GF-D8 (cell line): ENCODE measurements at regions not wholly inside any gene's neighbourhood (a gene's known extent, or its start where the extent isn't known, plus 50 kb on each side); places are given as distances from the start of the nearest gene placed in this dataset.
"Not testable (repeated sequence)": the region's sequence is repeated elsewhere in the genome, so short reads cannot be mapped to it uniquely, and the experiment has no call there.

Experiments used
- DNase-seq: peaks from one replicate; lab custom pipeline; 2025; lab: John Stamatoyannopoulos, UW

DNA sequence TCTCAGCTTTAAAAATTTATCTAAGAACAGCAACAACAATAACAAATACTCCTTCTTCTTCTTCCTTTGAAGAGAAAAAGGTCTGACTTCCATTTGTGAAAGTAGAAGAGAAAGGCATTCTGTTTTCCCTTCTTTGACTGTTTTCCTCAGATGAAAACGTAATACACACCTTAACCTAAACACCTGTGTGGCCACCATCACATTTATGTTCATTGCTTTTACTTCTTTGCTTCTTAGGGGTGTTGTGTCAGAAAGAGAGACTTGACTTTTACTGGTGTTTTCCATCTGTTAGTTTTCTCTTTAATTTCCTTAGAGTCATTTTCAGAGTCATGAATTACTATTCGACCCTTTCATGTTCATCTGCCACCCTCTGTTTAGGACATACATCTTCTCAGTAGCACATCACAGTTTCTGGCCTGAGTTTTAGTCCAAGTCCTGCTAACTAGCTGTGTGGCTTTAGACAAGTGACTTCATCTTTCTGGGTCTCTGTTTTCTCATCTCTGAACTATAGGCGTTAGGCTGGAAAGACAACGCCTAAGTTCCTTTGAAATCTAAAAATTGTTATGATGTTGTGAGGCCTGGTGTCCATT lies 283.8 kb downstream of the GATA3 start:
- DNase-seq = no peak

DNA sequence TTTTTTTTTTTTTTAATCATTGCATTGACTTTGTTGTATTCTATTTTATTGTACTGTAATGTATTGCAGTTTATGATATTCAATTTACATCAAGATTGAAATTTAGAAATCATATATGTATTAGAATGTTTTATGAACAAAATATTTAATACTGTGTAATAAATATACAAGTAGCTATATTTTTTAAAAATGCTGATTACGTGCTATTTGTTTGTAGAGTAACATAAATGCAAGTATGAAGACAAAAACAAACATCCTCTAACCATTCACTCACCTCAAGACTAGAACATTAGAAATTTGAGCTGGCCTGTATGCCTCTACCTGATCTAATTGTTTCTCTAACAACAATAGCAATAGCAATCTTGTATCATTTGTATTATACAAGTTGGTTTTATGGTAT lies 290.3 kb downstream of the GATA3 start:
- no peak for DNase-seq

- no peak for DNase-seq
Measured at GRCh38 chr10:8346861-8347260, 292.4 kb downstream of the GATA3 start.

- DNase-seq = not testable (repeated sequence)
Measured at GRCh38 chr10:8347614-8348013, 293.1 kb downstream of the GATA3 start.

GRCh38 chr10:8349610-8350249 lies 295.2 kb downstream of the GATA3 start:
- no peak for DNase-seq

DNA sequence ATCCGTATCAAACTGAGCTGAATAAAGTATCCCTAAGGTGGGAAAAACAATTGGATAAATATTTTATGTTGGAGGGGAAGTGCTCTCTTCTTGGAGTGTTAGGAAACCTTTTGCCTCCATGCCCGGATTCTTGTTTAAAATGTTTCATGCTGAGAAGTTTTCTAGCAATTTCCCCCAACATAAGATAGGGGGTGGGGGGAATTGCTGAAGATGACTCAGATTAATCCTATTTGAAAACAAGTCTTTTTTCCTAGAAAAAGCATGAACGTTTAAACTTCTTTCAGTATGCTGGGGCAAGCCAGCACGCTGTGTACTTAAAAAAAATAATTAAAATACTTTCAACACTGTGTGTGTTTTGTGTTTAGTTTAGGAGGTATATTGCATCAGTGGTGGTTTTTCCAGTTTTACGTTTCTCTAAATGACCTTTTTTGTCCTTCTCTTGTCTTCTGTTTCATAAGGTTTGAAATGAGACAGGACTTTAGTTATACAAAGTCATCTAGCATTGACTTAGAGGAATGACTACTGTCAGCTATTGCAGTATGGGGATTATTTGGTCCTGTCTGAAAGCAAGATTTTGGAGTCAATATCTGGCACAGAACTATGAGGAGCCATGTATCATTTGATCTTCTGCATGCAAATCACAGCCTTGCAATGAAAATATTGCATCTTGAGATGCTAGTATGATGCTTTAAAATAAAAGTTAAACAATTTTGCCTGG lies 295.9 kb downstream of the GATA3 start:
- DNase-seq = no peak

- DNase-seq = no peak
Measured at GRCh38 chr10:8352171-8353075, 297.9 kb downstream of the GATA3 start.

- no peak for DNase-seq
Measured at GRCh38 chr10:8356283-8356682, 301.8 kb downstream of the GATA3 start.

GRCh38 chr10:8359467-8359866 lies 305.0 kb downstream of the GATA3 start:
- no peak for DNase-seq

DNA sequence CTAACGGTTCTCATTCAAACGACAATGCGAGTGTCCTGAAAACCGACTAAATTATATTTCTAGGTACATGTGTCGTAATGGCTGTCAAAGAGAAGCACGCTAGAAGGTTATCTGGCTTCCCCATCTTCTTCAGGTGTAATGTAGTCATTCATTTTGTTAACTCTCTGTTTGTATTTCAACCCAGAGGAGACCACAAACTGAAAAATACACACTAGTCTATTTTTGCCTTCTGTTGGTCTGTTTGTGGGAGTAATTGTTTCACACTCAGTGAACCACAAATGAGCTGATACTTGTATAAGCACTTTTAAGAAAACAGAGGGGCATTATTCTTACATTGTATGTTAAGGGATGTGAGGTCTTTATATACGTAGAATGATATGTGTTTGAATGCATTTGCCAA lies 305.9 kb downstream of the GATA3 start:
- DNase-seq = no peak

- no peak for DNase-seq
Measured at GRCh38 chr10:8360814-8361509, 306.5 kb downstream of the GATA3 start.

DNA sequence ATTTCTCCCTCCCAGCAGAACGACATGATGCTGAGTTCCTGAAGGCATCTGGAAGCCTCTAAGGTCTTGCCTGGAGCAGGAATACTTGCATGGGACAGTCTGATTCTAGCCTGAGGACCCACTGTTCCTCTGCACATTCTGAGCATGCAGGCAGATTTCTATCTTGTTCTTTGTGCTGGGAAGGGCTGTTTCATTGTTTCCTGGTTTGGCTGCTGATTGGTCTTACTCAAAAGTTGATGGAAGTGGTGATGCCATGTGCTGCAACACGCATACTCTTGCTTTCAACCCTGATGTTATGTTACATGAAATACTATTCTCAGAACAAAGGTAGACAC lies 307.0 kb downstream of the GATA3 start:
- DNase-seq = no peak

DNA sequence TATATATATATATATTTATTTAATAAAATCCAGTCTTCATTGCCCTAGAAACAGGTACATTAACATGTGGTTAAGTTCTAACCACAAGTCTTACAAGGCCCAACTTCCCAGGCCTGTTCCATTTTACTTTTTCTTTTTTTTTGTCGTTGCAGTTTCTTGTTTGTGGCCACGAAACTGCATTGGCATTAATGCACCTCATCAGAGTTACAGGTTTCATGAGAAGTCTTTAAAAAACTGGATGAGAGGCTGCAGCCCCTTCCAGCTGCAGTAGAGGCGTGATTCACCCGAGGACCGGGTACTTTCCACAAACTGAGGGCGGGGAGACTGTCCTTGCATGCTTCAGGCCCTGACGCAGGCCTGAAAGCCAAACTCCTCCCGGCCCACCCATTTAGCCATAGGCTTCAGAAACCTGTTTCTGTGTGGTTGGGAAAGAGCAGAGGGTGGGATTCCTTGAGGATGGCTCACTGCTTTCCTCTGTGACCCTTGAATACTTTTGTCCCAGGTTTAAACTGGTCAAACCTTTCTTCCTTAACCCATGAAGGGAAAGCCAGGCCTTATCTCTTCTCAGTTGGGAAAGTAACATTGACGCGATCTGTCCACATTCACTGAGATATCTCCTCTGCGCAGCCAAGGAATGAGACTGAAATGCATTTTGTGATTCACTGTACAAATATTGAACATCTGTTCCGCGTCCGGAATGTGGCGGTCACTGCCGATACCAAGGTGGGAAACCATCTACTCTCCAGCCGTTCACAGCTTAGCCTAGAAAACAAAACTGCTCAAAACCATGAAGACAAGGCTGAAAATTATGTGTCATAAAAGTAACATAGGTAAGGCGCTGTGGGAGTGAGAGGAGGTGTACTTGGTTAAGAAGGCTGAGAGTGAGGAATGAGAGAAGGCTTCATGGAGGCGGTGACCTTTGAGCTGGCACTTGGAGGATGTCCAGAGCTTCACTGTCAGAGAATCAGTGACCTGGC lies 311.7 kb downstream of the GATA3 start:
- no peak for DNase-seq

DNA sequence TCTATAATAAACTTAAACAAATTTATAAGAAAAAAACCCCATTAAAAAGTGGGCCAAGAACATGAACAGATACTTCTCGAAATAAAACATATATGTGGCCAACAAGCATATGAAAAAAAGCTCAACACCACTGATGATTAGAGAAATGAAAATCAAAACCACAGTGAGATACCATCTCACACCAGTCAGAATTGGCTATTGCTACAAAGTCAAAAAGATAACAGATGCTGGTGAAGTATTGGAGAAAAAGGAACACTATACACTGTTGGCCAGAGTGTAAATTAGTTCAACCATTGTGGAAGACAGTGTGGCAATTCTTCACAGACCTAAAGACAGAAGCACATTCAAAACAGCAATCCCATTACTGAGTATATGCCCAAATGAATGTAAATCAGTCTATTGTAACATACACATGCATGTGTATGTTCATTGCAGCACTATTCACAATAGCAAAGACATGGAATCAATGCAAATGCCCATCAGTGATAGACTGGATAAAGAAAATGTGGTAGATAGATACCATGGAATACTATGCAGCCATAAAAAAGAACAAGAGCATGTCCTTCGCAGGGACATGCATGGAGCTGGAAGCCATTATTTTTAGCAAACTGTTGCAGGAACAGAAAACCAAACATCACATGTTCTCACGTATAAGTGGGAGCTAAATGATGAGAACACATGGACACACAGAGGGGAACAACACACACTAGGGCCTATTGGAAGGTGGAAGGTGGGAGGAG lies 313.4 kb downstream of the GATA3 start:
- not testable (repeated sequence) for DNase-seq

DNA sequence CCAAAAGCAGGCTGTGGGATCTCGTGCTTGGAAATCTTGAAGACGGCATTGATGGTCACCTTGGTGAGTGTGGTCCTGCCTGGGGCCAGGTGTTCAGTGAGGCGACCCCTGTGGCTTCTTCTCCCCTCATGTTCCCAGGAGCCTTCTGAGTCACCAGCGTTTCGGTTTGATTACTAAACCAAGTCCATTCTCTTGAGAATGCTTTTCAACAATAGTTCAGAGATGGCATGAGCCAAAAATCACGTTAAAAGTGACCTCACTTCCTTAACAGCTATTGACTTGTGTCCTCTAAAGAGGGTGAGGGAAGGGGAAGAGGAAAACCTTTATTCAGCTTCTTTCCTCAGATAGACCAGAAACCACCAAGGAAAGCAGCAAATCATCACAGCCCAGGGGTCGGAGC lies 315.2 kb downstream of the GATA3 start:
- DNase-seq = no peak

DNA sequence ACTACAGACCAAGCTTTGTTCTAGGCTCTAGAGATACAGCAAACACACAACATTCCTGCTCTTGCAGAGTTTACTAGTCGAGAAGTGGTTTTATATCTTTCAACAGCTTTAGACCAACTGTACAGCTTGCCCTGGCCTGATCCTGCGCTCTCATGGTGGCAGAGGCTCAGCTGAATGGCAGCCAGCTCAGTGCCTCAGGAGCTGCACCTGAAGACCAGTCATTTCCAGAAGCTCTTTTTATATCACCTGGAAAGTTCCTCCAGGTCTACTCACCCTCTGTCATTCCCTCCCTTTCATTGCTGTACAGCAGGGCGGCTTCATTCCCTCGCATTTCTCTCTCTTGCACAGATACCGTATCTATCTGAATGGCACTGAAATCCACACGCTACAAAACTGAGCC lies 319.8 kb downstream of the GATA3 start:
- no peak for DNase-seq

GRCh38 chr10:8375137-8375536 lies 320.6 kb downstream of the GATA3 start:
- no peak for DNase-seq

GRCh38 chr10:8378198-8378983 lies 323.9 kb downstream of the GATA3 start:
- no peak for DNase-seq
